Keratinocyte (primary cell): ENCODE measurements at regions not wholly inside any gene's neighbourhood (a gene's known extent, or its start where the extent isn't known, plus 50 kb on each side); places are given as distances from the start of the nearest gene placed in this dataset.

ENCODE experiments used
- DNase-seq: peaks from one replicate; pipeline ENCODE4 v3.0.0-alpha.2; 2011; ENCODE audit warnings: low read depth, missing footprints, low spot score
- FAIRE-seq: peaks from 2 replicates; lab custom pipeline; 2011; peaks lifted over from hg19 to GRCh38; lab: Jason Lieb, UNC
- H2AFZ ChIP-seq: 2 replicates; pipeline ENCODE4 v1.6.0; 2012; ENCODE audit warnings: low read length, control low read depth, inconsistent platforms; ENCODE audit not compliant: control insufficient read depth
- H3K27ac ChIP-seq: 2 replicates; pipeline ENCODE4 v1.5.1; 2011; ENCODE audit warnings: low read length; ENCODE audit not compliant: control insufficient read depth, insufficient read depth
- H3K27me3 ChIP-seq: 3 replicates; pipeline ENCODE4 v1.6.0; 2011; ENCODE audit warnings: low read length; ENCODE audit not compliant: control insufficient read depth, insufficient read depth; ENCODE audit errors: extremely low read depth
- H3K36me3 ChIP-seq, 2 experiments: 2 replicates in 1 of 2; 3 replicates in 1 of 2; pipeline ENCODE4 v1.5.1; 2011; ENCODE audit warnings: low read length in 2 of 2, mild to moderate bottlenecking in 1 of 2; ENCODE audit not compliant: control insufficient read depth in 2 of 2, insufficient read depth in 2 of 2; ENCODE audit errors: extremely low read depth in 1 of 2
- H3K4me1 ChIP-seq: 3 replicates; pipeline ENCODE4 v1.5.1; 2011; ENCODE audit warnings: low read length; ENCODE audit not compliant: control insufficient read depth, insufficient read depth; ENCODE audit errors: extremely low read depth
- H3K4me2 ChIP-seq: 3 replicates; pipeline ENCODE4 v1.6.0; 2011; ENCODE audit warnings: low read depth, low read length; ENCODE audit not compliant: control insufficient read depth, insufficient read depth; ENCODE audit errors: extremely low read depth
- H3K4me3 ChIP-seq, 3 experiments: fragments of 200-600 bp in 1 of 3; sonication (generic) in 1 of 3; 2 replicates in 2 of 3; 3 replicates in 1 of 3; pipeline ENCODE4 v1.5.1; 2011 to 2016; ENCODE audit warnings: low read length in 3 of 3, mild to moderate bottlenecking in 3 of 3, control low read depth in 2 of 3, inconsistent platforms in 1 of 3, low read depth in 1 of 3, mixed read lengths in 1 of 3, mixed run types in 1 of 3, moderate library complexity in 1 of 3; ENCODE audit not compliant: control insufficient read depth in 2 of 3, insufficient read depth in 2 of 3; ENCODE audit errors: extremely low read depth in 1 of 3
- H3K79me2 ChIP-seq: 2 replicates; pipeline ENCODE4 v1.6.0; 2012; ENCODE audit warnings: low read length; ENCODE audit not compliant: control insufficient read depth, insufficient read depth
- H3K9ac ChIP-seq: 3 replicates; pipeline ENCODE4 v1.6.0; 2011; ENCODE audit warnings: low read length; ENCODE audit not compliant: control insufficient read depth, insufficient read depth; ENCODE audit errors: extremely low read depth
- H3K9me1 ChIP-seq: 3 replicates; pipeline ENCODE4 v1.6.0; 2011; ENCODE audit warnings: low read length; ENCODE audit not compliant: control insufficient read depth, insufficient read depth; ENCODE audit errors: extremely low read depth
- H3K9me3 ChIP-seq: 2 replicates; pipeline ENCODE4 v1.5.1; 2012; ENCODE audit warnings: low read depth, low read length; ENCODE audit not compliant: control insufficient read depth
- H4K20me1 ChIP-seq: 3 replicates; pipeline ENCODE4 v1.6.0; 2011; ENCODE audit warnings: low read length; ENCODE audit not compliant: control insufficient read depth, insufficient read depth; ENCODE audit errors: extremely low read depth
- EZH2 ChIP-seq: IDR thresholded peaks from one replicate; pipeline ENCODE4 v1.6.1; 2012; ENCODE audit warnings: inconsistent platforms, mild to moderate bottlenecking, low read length, moderate library complexity
- dilution Hi-C: fragments of 300-500 bp; cut with MboI; formaldehyde crosslinking; loops from one replicate; pipeline ENCODE4 v1.7.0; 2020; ENCODE audit warnings: low sequenced_read_pairs; ENCODE audit not compliant: extremely low pct_ligation_motif_present
- TF ChIP-seq, protein P1 (sequence below), 3 experiments: IDR thresholded peaks in 1 of 3; conservative IDR thresholded peaks in 1 of 3; optimal IDR thresholded peaks in 1 of 3; 2 replicates in 2 of 3; 3 replicates in 1 of 3; pipeline versions ENCODE3 to v1.5.1; 2011; ENCODE audit warnings: low read length in 3 of 3, mild to moderate bottlenecking in 3 of 3, moderate library complexity in 2 of 3, control low read depth in 1 of 3, inconsistent platforms in 1 of 3; ENCODE audit not compliant: insufficient read depth in 2 of 3; ENCODE audit errors: extremely low read depth in 1 of 3

- no peaks in the 10 kb centered on the region for H3K36me3 ChIP-seq
- no peaks in the 10 kb centered on the region for H3K27me3 ChIP-seq
- peaks cover 12% of the 10 kb centered on the region for H3K4me1 ChIP-seq
- H3K4me3 ChIP-seq: no peak overlapping the region
- DNase-seq (no peak), FAIRE-seq (no peak)
- peaks cover 86% of the 10 kb centered on the region for H3K79me2 ChIP-seq
- H4K20me1 ChIP-seq: no peaks in the 10 kb centered on the region
- no peak overlapping the region for H2AFZ ChIP-seq
- no peak for TF ChIP-seq EZH2
- TF ChIP-seq, protein P1, sequence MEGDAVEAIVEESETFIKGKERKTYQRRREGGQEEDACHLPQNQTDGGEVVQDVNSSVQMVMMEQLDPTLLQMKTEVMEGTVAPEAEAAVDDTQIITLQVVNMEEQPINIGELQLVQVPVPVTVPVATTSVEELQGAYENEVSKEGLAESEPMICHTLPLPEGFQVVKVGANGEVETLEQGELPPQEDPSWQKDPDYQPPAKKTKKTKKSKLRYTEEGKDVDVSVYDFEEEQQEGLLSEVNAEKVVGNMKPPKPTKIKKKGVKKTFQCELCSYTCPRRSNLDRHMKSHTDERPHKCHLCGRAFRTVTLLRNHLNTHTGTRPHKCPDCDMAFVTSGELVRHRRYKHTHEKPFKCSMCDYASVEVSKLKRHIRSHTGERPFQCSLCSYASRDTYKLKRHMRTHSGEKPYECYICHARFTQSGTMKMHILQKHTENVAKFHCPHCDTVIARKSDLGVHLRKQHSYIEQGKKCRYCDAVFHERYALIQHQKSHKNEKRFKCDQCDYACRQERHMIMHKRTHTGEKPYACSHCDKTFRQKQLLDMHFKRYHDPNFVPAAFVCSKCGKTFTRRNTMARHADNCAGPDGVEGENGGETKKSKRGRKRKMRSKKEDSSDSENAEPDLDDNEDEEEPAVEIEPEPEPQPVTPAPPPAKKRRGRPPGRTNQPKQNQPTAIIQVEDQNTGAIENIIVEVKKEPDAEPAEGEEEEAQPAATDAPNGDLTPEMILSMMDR (optimal IDR thresholded peaks at IDR 0.05 in 1 of 3, IDR thresholded peaks at IDR 0.05 in 1 of 3, conservative IDR thresholded peaks at IDR 0.05 in 1 of 3; ENCODE audit: extremely low read depth in 1 of 3, insufficient read depth in 2 of 3, low read length in 3 of 3): no peak
- no peaks in the 10 kb centered on the region for H3K9me1 ChIP-seq
- H3K27ac ChIP-seq: no peak overlapping the region
- H3K4me2 ChIP-seq: no peak overlapping the region
- H3K9ac ChIP-seq: no peak overlapping the region
- no peaks in the 10 kb centered on the region for H3K9me3 ChIP-seq
- dilution Hi-C loops: no loop called here
Observed at GRCh38 chr18:46209161-46209560, 105.0 kb downstream of the HAUS1 start.

DNA sequence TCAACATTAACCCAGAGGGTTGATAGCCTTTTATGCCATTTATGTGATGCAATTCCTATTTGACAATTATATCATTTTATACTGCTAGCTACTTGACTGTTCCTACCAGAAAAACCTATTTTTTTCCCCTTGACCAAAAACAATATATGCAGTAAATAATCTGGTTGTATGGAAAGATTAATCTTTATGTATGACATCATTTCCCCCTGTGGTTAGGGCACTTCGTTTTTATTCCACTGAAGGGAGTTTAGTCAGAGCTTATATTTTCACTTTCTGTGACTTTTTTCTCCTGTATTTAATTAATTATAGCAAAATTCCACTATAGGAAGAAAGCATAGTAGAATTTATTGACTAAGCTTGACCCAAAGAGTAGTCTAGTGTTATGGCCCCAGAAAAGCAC lies 107.6 kb downstream of the HAUS1 start:
- Histone ChIP-seq H3K27ac (no peak overlapping the region), H3K4me2 (no peak overlapping the region), H2AFZ (no peak overlapping the region), H3K4me3 (no peak overlapping the region), H4K20me1 (no peaks in the 10 kb centered on the region), H3K27me3 (no peaks in the 10 kb centered on the region), H3K36me3 (peaks cover 3 to 8% of the 10 kb centered on the region in 2 experiments), H3K9ac (no peak overlapping the region), H3K9me1 (peaks cover 4% of the 10 kb centered on the region), H3K79me2 (peaks cover 85% of the 10 kb centered on the region), H3K4me1 (peaks cover 7% of the 10 kb centered on the region), H3K9me3 (no peaks in the 10 kb centered on the region)
- FAIRE-seq: no peak
- dilution Hi-C loops: no loop called here
- DNase-seq: no peak
- TF ChIP-seq, protein P1 (optimal IDR thresholded peaks at IDR 0.05 in 1 of 3, IDR thresholded peaks at IDR 0.05 in 1 of 3, conservative IDR thresholded peaks at IDR 0.05 in 1 of 3; ENCODE audit: extremely low read depth in 1 of 3, insufficient read depth in 2 of 3, low read length in 3 of 3): no peak
- TF ChIP-seq EZH2: no peak
